EH (cell line): ENCODE measurements at regions not wholly inside any gene's neighbourhood (a gene's known extent, or its start where the extent isn't known, plus 50 kb on each side); places are given as distances from the start of the nearest gene placed in this dataset.
A peak's percentile ranks its signal among the peaks of the same experiment; 100 is the strongest.

Experiments
- DNase-seq: peaks from one replicate; pipeline ENCODE4 v3.0.0-alpha.2; 2015; ENCODE audit warnings: low read depth

GRCh38 chr1:25056536-25056935, 126.5 kb upstream of the RUNX3 start:
- DNase-seq: no peak

GRCh38 chr1:25055961-25056360, 125.9 kb upstream of the RUNX3 start:
- no peak for DNase-seq

GRCh38 chr1:25055324-25055780, 125.3 kb upstream of the RUNX3 start:
- no peak for DNase-seq

- no peak for DNase-seq
These were observed 124.6 kb upstream of the RUNX3 start for GRCh38 chr1:25054526-25055323.

GRCh38 chr1:25053576-25054250, 123.6 kb upstream of the RUNX3 start:
- no peak for DNase-seq

- no peak for DNase-seq
These were observed 121.8 kb upstream of the RUNX3 start for GRCh38 chr1:25051906-25052305.

GRCh38 chr1:25051504-25051903, 121.4 kb upstream of the RUNX3 start:
- DNase-seq: no peak

- no peak for DNase-seq
These were observed 120.1 kb upstream of the RUNX3 start for GRCh38 chr1:25050165-25050564.

GRCh38 chr1:25049190-25049589, 119.1 kb upstream of the RUNX3 start:
- DNase-seq: no peak

- no peak for DNase-seq
These were observed 118.7 kb upstream of the RUNX3 start for GRCh38 chr1:25048728-25049127.

- no peak for DNase-seq
These were observed 117.6 kb upstream of the RUNX3 start for GRCh38 chr1:25047506-25048240.

GRCh38 chr1:25046194-25046532, 116.1 kb upstream of the RUNX3 start:
- DNase-seq: no peak

- DNase-seq: no peak
These were observed 115.6 kb upstream of the RUNX3 start for GRCh38 chr1:25045480-25046193.

- no peak for DNase-seq
These were observed 113.1 kb upstream of the RUNX3 start for GRCh38 chr1:25043228-25043580.

- DNase-seq: no peak
These were observed 112.5 kb upstream of the RUNX3 start for GRCh38 chr1:25042331-25043227.

GRCh38 chr1:25041916-25042315, 111.8 kb upstream of the RUNX3 start:
- no peak for DNase-seq

GRCh38 chr1:25040122-25040685, 110.1 kb upstream of the RUNX3 start:
- no peak for DNase-seq

- peak; percentile 26 for DNase-seq
These were observed 109.2 kb upstream of the RUNX3 start for GRCh38 chr1:25039229-25039628.

- no peak for DNase-seq
These were observed 108.6 kb upstream of the RUNX3 start for GRCh38 chr1:25038699-25039098.

- DNase-seq: peak; percentile 46
These were observed 107.3 kb upstream of the RUNX3 start for GRCh38 chr1:25037174-25038074.
